ENCODE measurements at regions not wholly inside any gene's neighbourhood (a gene's known extent, or its start where the extent isn't known, plus 50 kb on each side); places are given as distances from the start of the nearest gene placed in this dataset.

GRCh38 chr6:166040292-166040691 lies 127.4 kb downstream of the TBXT start:
- Histone ChIP-seq H3K4me1 (no peaks in the 10 kb centered on the region), H3K27ac (no peak overlapping the region), H3K9ac (no peak overlapping the region), H3K9me3 (ENCODE audit: control insufficient read depth, low read length) (no peaks in the 10 kb centered on the region), H3K27me3 (ENCODE audit: control insufficient read depth, insufficient read depth, low read length) (no peaks in the 10 kb centered on the region), H3K36me3 (ENCODE audit: control insufficient read depth, insufficient read depth, low read length) (no peaks in the 10 kb centered on the region), H3K4me2 (ENCODE audit: low read length) (no peak overlapping the region), H3K4me3 (ENCODE audit: low read depth, low read length) (no peak overlapping the region), H2AFZ (no peak overlapping the region), H3K79me2 (no peaks in the 10 kb centered on the region)
- TF ChIP-seq CTCF (IDR thresholded peaks at IDR 0.05) = no peak

GRCh38 chr6:166036316-166037095 lies 131.1 kb downstream of the TBXT start:
- Histone ChIP-seq H3K36me3 (ENCODE audit: control insufficient read depth, insufficient read depth, low read length) (no peaks in the 10 kb centered on the region), H3K79me2 (no peaks in the 10 kb centered on the region), H3K9me3 (ENCODE audit: control insufficient read depth, low read length) (no peaks in the 10 kb centered on the region), H3K4me2 (ENCODE audit: low read length) (no peak overlapping the region), H3K27me3 (ENCODE audit: control insufficient read depth, insufficient read depth, low read length) (no peaks in the 10 kb centered on the region), H2AFZ (no peak overlapping the region), H3K4me3 (ENCODE audit: low read depth, low read length) (no peak overlapping the region), H3K27ac (no peak overlapping the region), H3K9ac (no peak overlapping the region), H3K4me1 (no peaks in the 10 kb centered on the region)
- TF ChIP-seq CTCF (IDR thresholded peaks at IDR 0.05) = no peak

GRCh38 chr6:166032366-166033200 lies 135.1 kb downstream of the TBXT start:
- Histone ChIP-seq H3K36me3 (ENCODE audit: control insufficient read depth, insufficient read depth, low read length) (no peaks in the 10 kb centered on the region), H2AFZ (no peak overlapping the region), H3K79me2 (no peaks in the 10 kb centered on the region), H3K4me1 (no peaks in the 10 kb centered on the region), H3K27ac (no peak overlapping the region), H3K4me3 (ENCODE audit: low read depth, low read length) (no peak overlapping the region), H3K9ac (no peak overlapping the region), H3K9me3 (ENCODE audit: control insufficient read depth, low read length) (no peaks in the 10 kb centered on the region), H3K27me3 (ENCODE audit: control insufficient read depth, insufficient read depth, low read length) (no peaks in the 10 kb centered on the region), H3K4me2 (ENCODE audit: low read length) (no peak overlapping the region)
- no peak for TF ChIP-seq CTCF (IDR thresholded peaks at IDR 0.05)

- no peak for TF ChIP-seq CTCF (IDR thresholded peaks at IDR 0.05)
- H2AFZ ChIP-seq = no peak overlapping the region
- H3K9me3 ChIP-seq (ENCODE audit: control insufficient read depth, low read length) = no peaks in the 10 kb centered on the region
Observed at GRCh38 chr6:166031275-166031674, 136.4 kb downstream of the TBXT start.

More at GRCh38 chr6:166031275-166031674, 136.4 kb downstream of the TBXT start:
- no peak overlapping the region for H3K27ac ChIP-seq
- no peak overlapping the region for H3K9ac ChIP-seq
- H3K36me3 ChIP-seq (ENCODE audit: control insufficient read depth, insufficient read depth, low read length) = no peaks in the 10 kb centered on the region
- no peak overlapping the region for H3K4me2 ChIP-seq (ENCODE audit: low read length)
- H3K27me3 ChIP-seq (ENCODE audit: control insufficient read depth, insufficient read depth, low read length) = no peaks in the 10 kb centered on the region
- H3K79me2 ChIP-seq = no peaks in the 10 kb centered on the region
- no peaks in the 10 kb centered on the region for H3K4me1 ChIP-seq
- H3K4me3 ChIP-seq (ENCODE audit: low read depth, low read length) = no peak overlapping the region
